Trophoblast cell (in vitro differentiated cells and primary cell): ENCODE measurements at regions not wholly inside any gene's neighbourhood (a gene's known extent, or its start where the extent isn't known, plus 50 kb on each side); places are given as distances from the start of the nearest gene placed in this dataset.
A peak's percentile ranks its signal among the peaks of the same experiment; 100 is the strongest.

Experiments
- DNase-seq, 2 donors: peaks; one replicate each; pipeline ENCODE4 v3.0.0-alpha.2; 2016
- H2AFZ ChIP-seq: 2 replicates; pipeline ENCODE4 v1.6.1; 2013; ENCODE audit warnings: low read length, moderate library complexity, mild to moderate bottlenecking; ENCODE audit not compliant: insufficient read depth, poor library complexity
- H2AK5ac ChIP-seq: 2 replicates; pipeline ENCODE4 v1.6.1; 2013; ENCODE audit warnings: mild to moderate bottlenecking, low read length
- H2BK120ac ChIP-seq: 2 replicates; pipeline ENCODE4 v1.6.1; 2013; ENCODE audit warnings: low read length, mild to moderate bottlenecking, moderate library complexity; ENCODE audit not compliant: insufficient read depth, poor library complexity
- H2BK12ac ChIP-seq: 2 replicates; pipeline ENCODE4 v1.6.1; 2013; ENCODE audit warnings: mild to moderate bottlenecking, low read length, moderate library complexity
- H2BK5ac ChIP-seq: 2 replicates; pipeline ENCODE4 v1.6.1; 2013; ENCODE audit warnings: low read length, low read depth, moderate library complexity, mild to moderate bottlenecking; ENCODE audit not compliant: poor library complexity
- H3K14ac ChIP-seq: 2 replicates; pipeline ENCODE4 v1.6.1; 2013; ENCODE audit warnings: mild to moderate bottlenecking, low read length
- H3K18ac ChIP-seq: 2 replicates; pipeline ENCODE4 v1.6.1; 2013; ENCODE audit warnings: mild to moderate bottlenecking, low read length
- H3K23ac ChIP-seq: 2 replicates; pipeline ENCODE4 v1.6.1; 2013; ENCODE audit warnings: low read length
- H3K27ac ChIP-seq: 2 replicates; pipeline ENCODE4 v1.5.1; 2013; ENCODE audit warnings: low read depth, mild to moderate bottlenecking, inconsistent platforms, low read length, moderate library complexity
- H3K27me3 ChIP-seq: 2 replicates; pipeline ENCODE4 v1.6.1; 2013; ENCODE audit warnings: inconsistent platforms, mild to moderate bottlenecking, low read length, moderate library complexity; ENCODE audit not compliant: insufficient read depth
- H3K36me3 ChIP-seq, 2 experiments: 1 replicate in 1 of 2; 2 replicates in 1 of 2; pipeline ENCODE4 v1.6.1; 2013; ENCODE audit warnings: low read length in 2 of 2, mild to moderate bottlenecking in 2 of 2, moderate library complexity in 1 of 2; ENCODE audit not compliant: insufficient read depth in 2 of 2, control insufficient read depth in 1 of 2
- H3K4ac ChIP-seq: 2 replicates; pipeline ENCODE4 v1.6.1; 2013; ENCODE audit warnings: low read depth, mild to moderate bottlenecking, low read length, moderate library complexity
- H3K4me1 ChIP-seq, 2 experiments: 1 replicate in 1 of 2; 2 replicates in 1 of 2; pipeline ENCODE4 v1.6.1; 2013; ENCODE audit warnings: low read length in 2 of 2, mild to moderate bottlenecking in 2 of 2, moderate library complexity in 1 of 2; ENCODE audit not compliant: insufficient read depth in 2 of 2, control insufficient read depth in 1 of 2
- H3K4me2 ChIP-seq: 2 replicates; pipeline ENCODE4 v1.6.1; 2013; ENCODE audit warnings: inconsistent platforms, mild to moderate bottlenecking, low read length, moderate library complexity
- H3K4me3 ChIP-seq: 2 replicates; pipeline ENCODE4 v1.5.1; 2013; ENCODE audit warnings: mild to moderate bottlenecking, low read depth, low read length, inconsistent platforms
- H3K79me1 ChIP-seq: one replicate; pipeline ENCODE4 v1.6.1; 2013; ENCODE audit warnings: low read length
- H3K79me2 ChIP-seq: 2 replicates; pipeline ENCODE4 v1.6.1; 2013; ENCODE audit warnings: low read length, mild to moderate bottlenecking; ENCODE audit not compliant: control insufficient read depth, insufficient read depth, poor library complexity
- H3K9ac ChIP-seq: 2 replicates; pipeline ENCODE4 v1.6.1; 2013; ENCODE audit warnings: mild to moderate bottlenecking, low read length
- H3K9me3 ChIP-seq: 2 replicates; pipeline ENCODE4 v1.6.1; 2013; ENCODE audit warnings: low read depth, mild to moderate bottlenecking, control low read depth, inconsistent platforms, low read length; ENCODE audit not compliant: insufficient read depth
- H4K12ac ChIP-seq: 2 replicates; pipeline ENCODE4 v1.6.1; 2013; ENCODE audit warnings: low read depth, mild to moderate bottlenecking, low read length, moderate library complexity
- H4K8ac ChIP-seq: 2 replicates; pipeline ENCODE4 v1.6.1; 2013; ENCODE audit warnings: low read depth, mild to moderate bottlenecking, low read length, moderate library complexity
- H4K91ac ChIP-seq: one replicate; pipeline ENCODE4 v1.6.1; 2013; ENCODE audit warnings: low read depth, mild to moderate bottlenecking, low read length, moderate library complexity
- WGBS: extraction: QIAGEN DNeasy Blood & Tissue Kit; methylation state at CpG from one replicate; pipeline ENCODE4 v1.1.7; 2013; ENCODE audit warnings: missing lambda C conversion rate; ENCODE audit not compliant: insufficient read length, insufficient coverage; ENCODE audit errors: extremely low coverage; 5-methylcytosine and 5-hydroxymethylcytosine counted together

DNA sequence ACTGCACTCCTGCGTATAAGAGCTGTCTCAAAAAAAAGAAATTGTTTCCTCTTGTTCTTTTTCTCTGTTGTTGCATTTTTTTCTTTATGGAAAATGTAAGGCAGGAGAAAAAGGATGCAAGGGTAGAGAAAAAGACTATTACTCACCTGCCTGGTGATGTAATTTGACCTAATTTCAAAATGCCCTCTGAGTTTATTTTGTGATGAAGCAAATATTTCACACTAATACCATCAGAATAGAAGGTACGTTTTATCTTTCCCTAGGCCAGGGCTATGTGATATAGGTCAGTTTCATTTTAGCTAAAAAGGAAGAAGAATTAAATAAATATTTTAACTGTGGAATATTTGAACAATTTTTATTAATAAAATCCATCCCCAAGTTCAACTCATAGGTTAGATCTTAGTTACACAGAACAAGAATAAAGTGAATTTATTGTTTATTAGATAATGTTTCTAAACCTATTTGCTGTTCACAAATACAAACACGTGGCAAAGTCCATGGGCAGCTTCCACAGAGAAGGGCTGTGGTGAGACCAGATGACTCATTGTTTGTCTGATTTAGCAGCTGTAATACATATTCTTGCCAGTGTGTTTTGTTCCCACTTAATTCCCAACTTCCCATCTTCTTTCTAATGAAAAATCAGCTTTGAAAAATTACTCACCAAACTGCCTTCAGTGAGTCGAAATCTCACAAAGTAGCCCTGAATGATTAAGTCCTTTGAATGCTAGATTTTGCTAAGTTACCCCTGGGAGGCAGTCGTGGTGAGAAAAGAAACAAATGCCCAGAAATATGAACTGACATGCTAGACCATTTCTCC, 52.8 kb upstream of the CCDC112 start:
- Histone ChIP-seq H3K4me2 (no peak overlapping the region), H3K79me1 (no peaks in the 10 kb centered on the region), H4K12ac (no peak overlapping the region), H3K36me3 (no peaks in the 10 kb centered on the region), H3K14ac (no peak overlapping the region), H3K27me3 (no peaks in the 10 kb centered on the region), H3K4me3 (no peak overlapping the region), H2AK5ac (no peak overlapping the region), H3K18ac (no peak overlapping the region), H3K23ac (no peak overlapping the region), H2BK120ac (no peak overlapping the region), H3K79me2 (no peaks in the 10 kb centered on the region), H3K9ac (no peak overlapping the region), H2BK12ac (no peak overlapping the region), H4K8ac (no peak overlapping the region), H3K27ac (no peak overlapping the region), H2AFZ (no peak overlapping the region), H3K4ac (no peak overlapping the region), H4K91ac (no peak overlapping the region), H3K4me1 (no peaks in the 10 kb centered on the region), H2BK5ac (no peak overlapping the region), H3K9me3 (no peaks in the 10 kb centered on the region)
- WGBS, result no CpG with 5 or more reads among the region's 5 CpGs
- peak in 1 of 2 donors; percentile 49 for DNase-seq

DNA sequence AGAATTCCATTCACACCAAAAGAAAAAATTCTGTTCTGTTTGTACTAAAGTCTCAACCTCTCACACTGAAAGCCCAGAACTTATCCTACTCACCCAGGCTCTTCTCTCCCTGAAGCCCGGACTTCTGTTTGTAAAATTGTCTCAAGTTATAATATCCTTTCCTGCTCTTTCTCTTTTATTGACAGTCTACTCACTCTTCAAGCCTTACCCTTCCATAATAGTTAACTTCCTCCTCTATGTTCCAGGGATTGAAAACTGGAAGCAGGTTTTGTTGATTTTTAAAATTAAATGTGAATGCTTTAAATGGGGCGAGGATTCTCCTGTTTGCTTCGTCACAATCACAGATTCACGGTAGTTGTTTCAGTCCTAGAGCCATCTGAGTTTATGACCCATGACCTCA, 51.7 kb upstream of the CCDC112 start:
- H3K14ac ChIP-seq, result no peak overlapping the region
- no CpG with 5 or more reads among the region's 4 CpGs for WGBS
- H3K79me1 ChIP-seq, result no peaks in the 10 kb centered on the region
- H3K4ac ChIP-seq, result no peak overlapping the region
- no peak overlapping the region for H4K91ac ChIP-seq
- H3K9ac ChIP-seq, result no peak overlapping the region
- H3K79me2 ChIP-seq, result no peaks in the 10 kb centered on the region
- no peak overlapping the region for H3K4me2 ChIP-seq
- H4K12ac ChIP-seq, result no peak overlapping the region
- H3K4me1 ChIP-seq, result no peaks in the 10 kb centered on the region
- H3K27ac ChIP-seq, result no peak overlapping the region
- H4K8ac ChIP-seq, result no peak overlapping the region
- no peak overlapping the region for H2BK120ac ChIP-seq
- H3K36me3 ChIP-seq, result no peaks in the 10 kb centered on the region
- no peak overlapping the region for H3K4me3 ChIP-seq
- H3K27me3 ChIP-seq, result no peaks in the 10 kb centered on the region
- no peak overlapping the region for H3K23ac ChIP-seq
- H2AFZ ChIP-seq, result no peak overlapping the region
- no peaks in the 10 kb centered on the region for H3K9me3 ChIP-seq
- no peak overlapping the region for H2AK5ac ChIP-seq
- no peak overlapping the region for H2BK12ac ChIP-seq
- no peak for DNase-seq
- no peak overlapping the region for H3K18ac ChIP-seq
- H2BK5ac ChIP-seq, result no peak overlapping the region
